BJ (cell line): ENCODE measurements at regions not wholly inside any gene's neighbourhood (a gene's known extent, or its start where the extent isn't known, plus 50 kb on each side); places are given as distances from the start of the nearest gene placed in this dataset.
"Not testable (repeated sequence)": the region's sequence is repeated elsewhere in the genome, so short reads cannot be mapped to it uniquely, and the experiment has no call there.

ENCODE experiments used
- CTCF ChIA-PET: fragments of 350-600 bp; formaldehyde crosslinking; extraction: SDS; loops from one replicate; lab custom pipeline; 2021; ENCODE audit warnings: antibody characterized with exemption, inconsistent platforms; lab: Yijun Ruan, JAX
- POLR2A ChIA-PET: fragments of 300-600 bp; sonication (Branson Sonifier 250); formaldehyde crosslinking; extraction: SDS; loops from one replicate; lab custom pipeline; 2021; ENCODE audit warnings: antibody characterized with exemption; lab: Charles Lee
- DNase-seq: peaks from one replicate; pipeline ENCODE4 v3.0.0-alpha.2; 2011; ENCODE audit warnings: low read depth
- H3K27me3 ChIP-seq: 2 replicates; pipeline ENCODE4 v1.6.0; 2011; ENCODE audit warnings: low read length; ENCODE audit not compliant: control insufficient read depth, insufficient read depth
- H3K36me3 ChIP-seq: 2 replicates; pipeline ENCODE4 v1.5.1; 2011; ENCODE audit warnings: low read length; ENCODE audit not compliant: control insufficient read depth, insufficient read depth
- H3K4me3 ChIP-seq: 2 replicates; pipeline ENCODE4 v1.5.1; 2011; ENCODE audit warnings: low read depth, mild to moderate bottlenecking, control low read depth, low read length
- TF ChIP-seq, protein P1 (sequence below): IDR thresholded peaks from 2 replicates; pipeline ENCODE4 v1.5.1; 2011; ENCODE audit warnings: low read depth, mild to moderate bottlenecking, control low read depth, inconsistent platforms, low read length, moderate library complexity; ENCODE audit not compliant: insufficient read depth

GRCh38 chr9:107770716-107771115 lies 281.1 kb upstream of the KLF4 start:
- TF ChIP-seq, protein P1, sequence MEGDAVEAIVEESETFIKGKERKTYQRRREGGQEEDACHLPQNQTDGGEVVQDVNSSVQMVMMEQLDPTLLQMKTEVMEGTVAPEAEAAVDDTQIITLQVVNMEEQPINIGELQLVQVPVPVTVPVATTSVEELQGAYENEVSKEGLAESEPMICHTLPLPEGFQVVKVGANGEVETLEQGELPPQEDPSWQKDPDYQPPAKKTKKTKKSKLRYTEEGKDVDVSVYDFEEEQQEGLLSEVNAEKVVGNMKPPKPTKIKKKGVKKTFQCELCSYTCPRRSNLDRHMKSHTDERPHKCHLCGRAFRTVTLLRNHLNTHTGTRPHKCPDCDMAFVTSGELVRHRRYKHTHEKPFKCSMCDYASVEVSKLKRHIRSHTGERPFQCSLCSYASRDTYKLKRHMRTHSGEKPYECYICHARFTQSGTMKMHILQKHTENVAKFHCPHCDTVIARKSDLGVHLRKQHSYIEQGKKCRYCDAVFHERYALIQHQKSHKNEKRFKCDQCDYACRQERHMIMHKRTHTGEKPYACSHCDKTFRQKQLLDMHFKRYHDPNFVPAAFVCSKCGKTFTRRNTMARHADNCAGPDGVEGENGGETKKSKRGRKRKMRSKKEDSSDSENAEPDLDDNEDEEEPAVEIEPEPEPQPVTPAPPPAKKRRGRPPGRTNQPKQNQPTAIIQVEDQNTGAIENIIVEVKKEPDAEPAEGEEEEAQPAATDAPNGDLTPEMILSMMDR, result no peak
- no peaks in the 10 kb centered on the region for H3K36me3 ChIP-seq
- no peaks in the 10 kb centered on the region; the same call in 1 of the 2 replicates for H3K27me3 ChIP-seq
- ChIA-PET CTCF (interaction anchor here (0.6 to 1.3 kb wide), 3 partner anchors 9 to 242 kb away, joined by 3 to 4 read pairs (median 4); no protein-coding TSS in a partner anchor), POLR2A (no interaction called here)
- no peak for DNase-seq
- no peak overlapping the region for H3K4me3 ChIP-seq

DNA sequence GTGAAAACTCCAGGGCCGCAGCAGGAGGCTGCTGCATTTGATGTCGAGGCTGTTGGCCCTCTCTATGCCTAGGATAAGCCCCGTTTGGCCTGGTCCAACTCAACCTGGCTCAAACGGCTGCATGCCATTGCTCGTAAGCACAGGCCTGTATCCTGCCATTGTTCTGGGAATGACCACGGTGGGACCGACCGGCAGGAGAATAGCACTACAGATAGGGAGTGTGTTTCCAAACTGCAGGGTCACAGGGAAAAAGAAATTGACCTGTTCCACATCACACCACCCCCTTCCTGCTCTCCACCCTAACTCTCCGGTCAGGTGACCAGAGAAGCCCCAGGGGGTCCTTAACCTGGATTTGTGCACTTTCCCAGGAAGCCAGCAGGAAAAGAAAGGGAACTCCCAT lies 278.7 kb upstream of the KLF4 start:
- POLR2A ChIA-PET, result no interaction called here
- TF ChIP-seq, protein P1, result no peak
- no peaks in the 10 kb centered on the region for H3K36me3 ChIP-seq
- DNase-seq, result no peak
- CTCF ChIA-PET, result no interaction called here
- no peak overlapping the region for H3K4me3 ChIP-seq
- H3K27me3 ChIP-seq, result no peaks in the 10 kb centered on the region; the same call in 1 of the 2 replicates

DNA sequence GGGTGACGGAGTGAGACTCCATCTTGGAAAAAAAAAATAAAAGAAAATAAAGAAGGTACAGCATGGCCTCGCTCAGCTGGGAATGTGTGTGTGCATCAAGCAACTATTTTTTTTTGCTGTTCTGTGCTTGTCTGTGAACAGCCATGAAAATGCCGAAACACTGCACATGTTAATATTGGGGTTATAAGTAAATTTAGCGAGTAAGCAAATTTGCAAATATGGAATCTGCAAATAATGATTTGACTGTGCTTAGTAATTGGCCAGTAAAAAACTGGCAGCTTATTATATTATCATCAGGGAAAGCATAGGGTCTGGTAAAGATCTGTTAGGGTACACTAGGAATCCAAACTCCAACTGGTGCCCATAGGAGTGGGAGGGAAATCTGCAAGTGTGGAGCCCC lies 278.1 kb upstream of the KLF4 start:
- Histone ChIP-seq H3K4me3 (no peak overlapping the region), H3K27me3 (no peaks in the 10 kb centered on the region; the same call in 1 of the 2 replicates), H3K36me3 (no peaks in the 10 kb centered on the region)
- ChIA-PET POLR2A (no interaction called here), CTCF (no interaction called here)
- TF ChIP-seq, protein P1, result no peak
- no peak for DNase-seq

- H3K4me3 ChIP-seq, DNase-seq, POLR2A ChIA-PET, H3K36me3 ChIP-seq, CTCF ChIA-PET, H3K27me3 ChIP-seq: not testable (repeated sequence)
Measured at GRCh38 chr9:107763469-107763868, 273.9 kb upstream of the KLF4 start.

DNA sequence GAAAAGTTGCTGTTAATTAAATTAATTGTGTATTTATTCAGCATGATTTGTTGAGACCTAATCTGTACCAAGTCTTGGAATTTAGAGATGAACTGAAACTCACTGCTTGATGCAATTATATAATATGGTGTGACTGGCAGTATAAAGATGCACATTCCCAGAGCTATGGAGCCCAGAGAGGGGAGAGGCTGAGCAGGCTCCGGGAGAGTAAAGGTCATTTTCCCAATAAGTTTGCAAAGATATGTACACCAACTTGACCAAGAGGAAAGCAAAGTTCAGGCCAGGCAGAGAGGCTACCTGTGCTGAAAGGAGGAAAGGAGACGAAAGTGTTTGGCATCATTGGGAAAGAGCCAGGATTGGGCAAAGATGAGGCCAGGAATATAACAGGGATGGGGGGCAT lies 271.7 kb upstream of the KLF4 start:
- POLR2A ChIA-PET, result no interaction called here
- Histone ChIP-seq H3K36me3 (no peaks in the 10 kb centered on the region), H3K4me3 (no peak overlapping the region), H3K27me3 (no peaks in the 10 kb centered on the region)
- CTCF ChIA-PET, result no interaction called here
- DNase-seq, result no peak
- TF ChIP-seq, protein P1, result no peak

DNA sequence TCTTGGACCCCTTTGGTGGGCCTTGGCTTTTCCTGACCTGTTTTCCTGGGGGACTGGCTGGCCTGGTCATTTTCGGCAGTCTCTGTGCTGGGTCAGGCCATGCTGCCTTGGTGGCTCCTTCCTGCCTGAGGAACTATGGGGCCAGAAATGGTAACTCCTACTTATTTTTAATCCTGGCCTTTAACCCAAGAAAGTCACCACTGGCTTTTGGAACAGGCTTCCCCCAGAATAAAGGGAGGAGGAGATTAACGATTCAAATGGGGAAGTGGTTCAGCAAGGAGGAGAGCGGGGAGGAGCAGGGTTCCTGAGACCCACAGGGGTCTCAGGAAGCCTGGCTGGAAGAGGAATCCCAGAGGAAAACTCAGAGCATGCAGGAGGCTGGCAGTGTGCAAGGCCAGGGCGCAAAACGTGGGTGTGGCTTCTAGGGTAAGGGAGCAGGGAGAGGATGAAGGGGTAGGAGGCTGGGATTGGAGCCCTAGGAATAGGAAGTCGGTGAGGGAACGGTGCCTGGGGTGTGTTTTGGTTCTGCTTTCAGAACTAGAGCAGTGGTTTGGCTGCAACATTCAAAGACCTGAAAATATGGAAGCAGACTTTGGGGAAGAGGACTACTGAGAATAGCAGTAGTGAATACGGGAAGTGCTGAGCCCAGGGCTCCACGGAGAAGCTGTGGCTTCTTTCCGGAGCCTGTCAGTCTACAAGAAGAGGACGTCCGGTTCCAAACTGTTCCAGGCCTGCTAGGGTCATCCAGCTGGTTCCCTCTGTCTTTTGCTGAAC lies 271.1 kb upstream of the KLF4 start:
- Histone ChIP-seq H3K36me3 (no peaks in the 10 kb centered on the region), H3K4me3 (no peak overlapping the region), H3K27me3 (no peaks in the 10 kb centered on the region)
- DNase-seq, result no peak
- CTCF ChIA-PET, result interaction anchor here (0.7 kb wide), 1 partner anchor 673 kb away, joined by 3 read pairs; no protein-coding TSS in a partner anchor
- TF ChIP-seq, protein P1, result no peak
- POLR2A ChIA-PET, result no interaction called here
